PC-3 (cell line): ENCODE measurements at regions not wholly inside any gene's neighbourhood (a gene's known extent, or its start where the extent isn't known, plus 50 kb on each side); places are given as distances from the start of the nearest gene placed in this dataset.

Experiments used
- CTCF ChIP-seq: fragments of 300-600 bp; sonication (generic); conservative IDR thresholded peaks from 2 replicates; pipeline ENCODE4 v1.5.1; 2017; ENCODE audit warnings: antibody characterized with exemption, low read depth, mild to moderate bottlenecking, low read length
- EZH2 ChIP-seq: fragments of 300-600 bp; sonication (generic); IDR thresholded peaks from one replicate; pipeline ENCODE4 v1.6.1; 2017; ENCODE audit warnings: antibody characterized with exemption, mild to moderate bottlenecking, low read length; ENCODE audit not compliant: unreplicated experiment
- EZH2phosphoT487 ChIP-seq: fragments of 300-600 bp; sonication (generic); IDR thresholded peaks from 2 replicates; pipeline ENCODE4 v1.6.1; 2018; ENCODE audit warnings: mild to moderate bottlenecking, antibody characterized with exemption, low read length, borderline replicate concordance

DNA sequence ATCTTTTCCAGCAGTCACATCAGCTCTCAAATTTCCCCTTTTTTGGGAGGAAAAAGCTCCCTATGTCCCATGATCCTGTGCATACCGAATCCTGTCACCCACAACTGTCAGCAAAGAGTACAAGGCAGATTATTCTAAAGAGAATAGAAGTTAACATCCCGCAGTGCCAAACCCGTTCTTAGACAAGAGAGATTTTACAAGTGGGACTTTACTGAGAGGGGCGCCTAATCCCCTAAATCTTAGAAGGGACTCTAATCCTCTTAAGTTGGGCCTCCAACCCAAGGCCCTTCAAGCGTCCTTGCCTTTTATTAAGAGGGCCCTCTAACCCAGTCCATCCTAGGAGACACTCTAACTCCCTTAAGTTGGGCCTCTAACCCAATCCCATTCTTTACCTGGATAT, 193.9 kb downstream of the CPXCR1 start:
- TF ChIP-seq CTCF (no peak), EZH2 (no peak), EZH2phosphoT487 (no peak)
